ENCODE measurements at regions not wholly inside any gene's neighbourhood (a gene's known extent, or its start where the extent isn't known, plus 50 kb on each side); places are given as distances from the start of the nearest gene placed in this dataset.
"Not testable (repeated sequence)": the region's sequence is repeated elsewhere in the genome, so short reads cannot be mapped to it uniquely, and the experiment has no call there.

DNA sequence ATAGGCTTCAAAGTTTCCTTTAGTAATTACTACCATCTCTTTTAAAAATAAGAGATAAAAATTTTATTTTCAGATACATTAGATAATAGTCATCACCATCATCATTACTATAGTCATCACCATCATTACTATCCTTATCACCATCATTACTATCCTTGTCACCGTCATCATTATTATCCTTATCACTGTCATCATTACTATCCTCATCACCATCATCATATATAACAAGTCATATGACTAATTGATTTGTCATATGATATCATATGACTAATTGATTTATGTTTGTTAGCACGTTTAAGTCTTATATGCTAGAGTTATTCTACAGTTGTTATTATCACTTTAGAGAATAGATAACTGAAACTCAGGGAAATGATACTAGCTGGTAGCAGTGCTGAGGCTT lies 382.1 kb upstream of the CDH18 start:
- DNase-seq (ENCODE audit: low read depth, low spot score): no peak

DNA sequence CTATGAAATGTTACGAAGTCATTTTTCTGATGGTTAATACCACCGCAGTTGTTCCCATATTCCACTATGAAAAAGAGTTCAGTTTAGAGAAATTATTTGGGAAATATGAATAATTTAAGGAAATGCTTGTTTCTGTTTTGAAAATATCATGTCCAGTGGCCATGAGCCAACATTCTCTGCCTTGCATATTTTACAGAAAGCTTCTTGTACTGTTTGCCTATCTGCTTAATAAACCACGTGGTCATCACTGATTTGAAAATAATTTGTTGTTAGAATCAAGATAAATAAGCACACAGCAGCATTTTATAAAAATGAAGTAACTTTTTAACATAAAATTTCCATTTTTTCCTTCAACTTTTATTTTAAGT lies 381.5 kb upstream of the CDH18 start:
- no peak for DNase-seq (ENCODE audit: low read depth, low spot score)

DNA sequence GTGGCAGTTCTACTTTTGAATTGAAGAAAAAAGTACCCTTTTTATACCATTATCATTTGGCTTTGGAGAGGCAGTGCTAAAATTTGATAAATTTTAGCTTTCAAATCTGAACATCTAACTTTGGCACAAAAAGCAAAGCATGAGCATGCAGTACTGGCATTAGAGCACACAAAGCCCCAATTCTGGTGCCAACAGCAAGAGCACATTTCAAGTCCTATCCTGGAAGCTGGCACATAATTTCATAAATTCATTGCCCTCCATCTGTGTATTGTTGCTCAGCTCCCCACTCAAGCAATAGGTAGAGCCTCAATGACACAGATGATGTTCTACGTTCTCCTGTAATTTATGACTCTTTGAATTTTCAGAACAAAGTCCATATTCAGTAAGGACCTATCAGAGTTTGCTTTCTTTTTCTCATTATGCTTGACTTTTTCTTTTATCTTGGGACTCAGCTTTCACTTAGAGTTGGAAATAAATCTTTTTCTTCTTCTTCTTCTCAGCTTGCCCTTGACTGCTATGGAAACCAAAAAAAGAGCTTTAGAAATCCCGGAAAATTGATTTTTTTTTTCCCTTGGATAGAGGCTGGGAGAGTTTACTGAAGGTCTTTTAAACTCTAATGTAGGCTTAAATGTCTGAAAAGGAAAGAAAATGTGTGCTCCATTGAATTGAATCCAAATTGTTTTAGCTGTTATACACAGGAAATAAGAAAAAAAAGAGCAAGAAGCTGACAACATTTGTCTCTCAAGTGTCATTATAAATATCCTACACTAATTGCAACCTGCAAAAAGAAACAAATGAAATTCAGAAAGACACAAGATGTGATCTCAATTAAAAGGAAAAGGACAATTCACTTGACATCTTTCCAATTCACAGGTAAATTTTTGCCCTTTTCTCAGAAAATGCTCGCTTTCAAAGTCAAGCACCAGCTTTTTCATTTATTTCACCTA lies 380.8 kb upstream of the CDH18 start:
- no peak for DNase-seq (ENCODE audit: low read depth, low spot score)

DNA sequence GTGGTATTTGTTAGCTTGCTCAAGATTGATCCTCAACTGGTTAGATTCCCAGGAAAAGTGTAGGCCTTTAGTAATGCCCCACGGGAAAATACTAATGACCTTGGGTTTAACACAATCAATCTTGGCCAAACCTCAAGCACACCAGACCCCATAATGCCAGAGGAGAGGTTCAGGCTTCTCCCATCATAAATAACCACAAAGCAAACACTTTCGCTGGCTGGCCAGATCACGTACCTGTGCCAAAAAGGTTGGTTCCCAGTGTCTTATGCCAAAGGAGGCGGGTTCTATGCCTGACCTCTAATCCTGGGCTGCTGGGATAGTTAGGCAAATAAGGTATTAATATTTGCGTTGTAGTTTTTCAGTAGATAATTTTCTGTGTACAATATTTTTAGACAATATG lies 379.2 kb upstream of the CDH18 start:
- no peak for DNase-seq (ENCODE audit: low read depth, low spot score)

DNA sequence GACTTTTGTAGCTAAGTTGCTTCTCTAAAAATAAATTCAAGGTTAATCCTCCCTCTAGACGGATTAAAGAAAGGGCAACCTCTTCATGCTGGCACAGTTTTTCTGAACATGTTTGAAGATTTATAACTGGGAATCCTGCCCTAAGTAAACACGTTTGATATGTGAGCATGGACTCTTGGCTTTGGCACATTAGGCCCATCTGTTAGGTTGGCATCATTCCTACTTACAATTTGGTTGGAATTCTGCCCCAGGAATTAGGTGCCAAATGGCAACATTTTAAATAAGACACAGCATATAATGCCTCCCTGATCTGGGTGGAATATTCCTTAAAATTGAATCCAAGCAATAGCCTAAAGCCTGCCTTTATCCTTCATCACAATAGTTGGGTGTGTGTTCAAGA lies 372.3 kb upstream of the CDH18 start:
- DNase-seq (ENCODE audit: low read depth, low spot score): no peak

DNA sequence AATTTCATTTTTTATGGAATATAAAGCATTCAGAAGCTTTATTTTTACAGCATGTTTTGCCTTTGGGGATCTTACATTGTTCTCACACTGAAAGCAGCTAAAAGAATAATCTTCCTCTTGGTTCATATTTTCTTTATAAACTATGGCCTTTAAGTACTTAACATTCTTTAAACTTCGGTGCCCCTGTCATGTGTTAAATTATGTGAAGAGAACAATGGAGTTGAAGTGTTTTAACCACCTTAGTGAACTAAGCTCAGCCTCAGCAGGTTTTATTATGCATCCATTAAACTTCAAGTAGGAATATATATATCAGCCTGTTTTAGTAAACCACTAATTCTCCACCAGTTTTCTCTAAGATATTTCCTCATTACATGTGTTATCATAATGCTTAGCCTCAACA lies 371.4 kb upstream of the CDH18 start:
- DNase-seq (ENCODE audit: low read depth, low spot score): no peak

DNA sequence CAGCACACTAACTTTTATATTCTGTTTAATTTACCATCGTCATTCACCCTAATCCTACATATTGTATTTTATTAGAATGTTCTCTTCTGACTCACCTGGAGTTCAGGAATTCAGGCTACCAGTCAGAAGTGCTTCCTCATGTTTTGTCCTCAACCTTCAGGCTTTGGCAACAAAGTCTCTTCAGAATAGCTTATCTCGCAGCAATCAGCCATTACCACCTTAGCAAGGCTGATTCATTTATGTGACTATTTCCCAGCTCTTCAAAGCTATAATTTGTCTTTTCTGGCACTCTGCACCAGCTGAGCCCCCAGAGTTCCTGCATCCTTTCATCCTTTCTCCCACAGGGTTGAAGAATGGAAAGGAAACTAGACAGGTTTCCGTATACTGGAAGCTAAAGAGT lies 365.5 kb upstream of the CDH18 start:
- no peak for DNase-seq (ENCODE audit: low read depth, low spot score)

DNA sequence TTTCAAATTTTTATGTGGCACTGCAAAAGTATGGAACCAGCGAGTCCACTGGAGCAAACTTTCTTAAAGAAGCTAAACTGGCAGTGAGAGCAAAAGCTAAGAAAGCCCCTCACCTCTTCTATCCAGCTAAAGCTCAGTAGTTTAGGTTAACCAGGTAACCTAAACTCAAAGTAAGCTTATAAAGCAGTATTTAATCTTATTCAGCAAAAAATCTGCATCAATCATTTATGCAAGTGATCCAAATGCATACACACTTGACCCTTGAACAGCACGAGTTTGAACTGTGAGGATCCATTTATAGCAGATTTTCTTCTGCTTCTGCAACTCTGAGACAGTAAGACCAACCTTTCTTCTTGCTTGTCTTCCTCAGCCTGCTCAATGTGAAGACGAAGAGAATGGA lies 363.8 kb upstream of the CDH18 start:
- DNase-seq (ENCODE audit: low read depth, low spot score): no peak

DNA sequence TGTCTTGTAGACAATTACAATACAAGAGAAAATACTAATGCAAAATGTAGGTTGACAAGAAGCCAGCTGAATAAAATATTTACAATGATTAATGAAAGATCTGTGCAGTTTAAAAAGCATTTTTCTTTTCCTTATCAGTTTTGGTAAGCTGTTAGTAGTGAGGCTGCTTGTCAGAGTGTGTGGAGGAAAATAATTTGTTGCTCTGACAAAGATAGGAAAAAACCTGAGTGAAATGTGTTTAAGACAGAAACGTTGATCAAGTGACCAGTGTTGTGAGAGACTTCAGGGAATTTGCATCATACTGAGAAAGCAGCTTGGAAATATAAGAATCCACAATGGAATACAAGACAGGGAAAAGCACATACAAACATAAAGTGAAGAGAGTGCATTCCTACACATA lies 360.3 kb upstream of the CDH18 start:
- no peak for DNase-seq (ENCODE audit: low read depth, low spot score)

DNA sequence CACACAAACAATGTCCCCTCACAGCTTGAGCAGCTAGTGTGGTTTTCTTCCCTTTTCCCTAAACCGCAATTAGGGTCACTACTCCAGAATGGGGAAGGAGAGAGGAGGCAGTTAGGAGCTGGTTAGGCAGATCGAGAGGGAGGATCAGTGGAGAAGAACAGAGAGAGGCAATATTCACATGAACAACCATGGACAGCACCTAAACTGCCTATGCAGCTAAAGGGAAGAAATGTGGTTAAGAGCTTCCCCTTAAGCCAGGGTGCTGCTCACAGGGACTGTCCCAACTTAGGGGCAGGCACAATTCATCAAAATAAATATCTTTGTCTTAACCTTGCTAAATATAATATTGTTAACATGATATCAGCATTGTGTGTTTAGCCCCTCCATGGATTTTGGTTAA lies 359.3 kb upstream of the CDH18 start:
- no peak for DNase-seq (ENCODE audit: low read depth, low spot score)

DNA sequence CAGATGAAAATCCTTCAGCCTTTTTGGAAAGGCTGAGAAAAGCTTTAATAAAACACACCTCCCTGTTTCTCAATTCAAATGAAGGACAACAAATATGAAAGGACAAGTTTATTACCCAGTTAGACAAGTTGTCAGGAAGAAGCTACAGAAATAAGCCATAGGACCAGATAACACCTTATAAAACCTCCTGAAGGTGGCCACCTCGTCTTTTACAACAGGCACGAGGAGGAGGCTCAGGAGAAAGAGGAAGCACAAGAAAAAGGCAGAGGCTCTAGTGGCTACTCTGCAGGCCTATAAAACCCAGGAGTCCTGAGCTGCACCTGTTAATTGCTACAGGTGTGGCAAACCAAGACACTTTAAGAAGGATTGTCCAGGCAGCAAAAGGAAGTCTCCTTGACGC lies 352.1 kb upstream of the CDH18 start:
- no peak for DNase-seq (ENCODE audit: low read depth, low spot score)

DNA sequence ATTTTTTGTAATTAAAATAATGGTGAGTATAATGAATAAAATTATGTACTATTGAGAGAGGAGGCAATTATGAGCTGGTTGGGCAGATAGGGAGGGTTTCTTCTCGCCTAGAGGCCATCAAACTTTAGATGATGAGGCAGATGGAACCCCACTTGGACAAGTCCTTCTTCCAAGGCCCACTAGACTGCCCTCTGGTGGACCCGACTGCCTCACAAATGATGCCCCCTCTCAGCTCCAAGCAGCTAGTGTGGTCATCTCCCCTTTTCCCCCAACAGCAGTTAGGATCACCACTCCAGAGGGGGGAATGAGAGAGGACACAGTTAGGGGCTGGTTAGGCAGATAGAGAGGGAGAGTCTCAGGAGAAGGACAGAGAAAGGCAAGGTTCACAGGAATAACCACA lies 348.0 kb upstream of the CDH18 start:
- peak; percentile 3 for DNase-seq (ENCODE audit: low read depth, low spot score)

DNA sequence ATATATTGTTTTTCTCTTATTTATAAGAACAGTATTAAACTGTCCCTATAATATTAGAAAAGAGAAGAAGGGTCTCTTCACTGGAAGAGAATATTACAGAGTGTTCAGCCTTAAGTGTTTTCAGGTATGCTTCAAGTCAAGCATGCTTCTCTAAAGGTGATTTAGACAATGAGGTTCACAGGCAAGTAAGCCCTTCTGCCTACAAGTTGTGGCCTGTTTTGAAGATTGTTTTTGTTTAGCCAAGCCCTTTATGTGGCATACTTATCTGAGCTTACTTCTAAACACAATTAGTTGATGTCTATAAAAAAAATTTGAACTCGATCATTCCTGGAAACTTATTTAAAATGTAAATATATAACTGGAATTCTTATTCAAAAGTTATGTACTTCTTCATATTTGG lies 343.8 kb upstream of the CDH18 start:
- DNase-seq (ENCODE audit: low read depth, low spot score): no peak

DNA sequence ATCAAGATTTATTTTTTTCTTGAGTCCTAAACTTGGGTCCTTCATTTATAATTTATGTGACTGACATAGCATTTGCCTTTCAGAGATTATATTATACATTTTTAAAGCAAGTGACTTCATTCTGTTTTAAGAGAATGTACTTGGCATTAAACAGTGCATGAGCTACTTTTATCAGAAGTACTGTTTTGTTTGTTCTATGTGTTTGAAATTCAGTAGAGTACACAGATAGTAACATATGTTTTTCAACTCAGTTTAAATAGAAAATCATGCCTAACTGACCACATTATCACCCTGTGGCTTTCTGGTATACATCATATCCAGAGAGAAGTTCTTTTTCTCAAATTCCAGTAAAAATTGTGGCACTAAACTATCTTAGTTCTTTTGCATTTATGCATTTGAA lies 335.3 kb upstream of the CDH18 start:
- DNase-seq (ENCODE audit: low read depth, low spot score): no peak

DNA sequence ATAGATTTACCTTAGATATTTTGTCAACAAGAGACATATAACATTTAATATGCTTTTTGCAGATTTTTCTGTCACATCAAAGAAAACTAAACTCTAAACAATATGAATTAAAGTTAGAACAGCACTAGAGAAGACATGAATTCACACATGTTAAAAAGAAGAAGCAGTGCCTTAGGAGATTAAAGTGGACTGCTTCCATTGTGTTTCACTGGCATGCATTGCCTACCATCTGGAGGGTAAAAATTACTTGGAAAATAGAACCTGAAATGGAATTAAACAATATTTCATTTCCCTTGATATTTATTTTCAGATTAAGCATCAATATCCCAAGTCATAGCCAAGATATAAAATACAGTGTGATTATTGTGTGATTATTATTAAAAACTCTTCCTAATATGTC lies 319.4 kb upstream of the CDH18 start:
- no peak for DNase-seq (ENCODE audit: low read depth, low spot score)

DNA sequence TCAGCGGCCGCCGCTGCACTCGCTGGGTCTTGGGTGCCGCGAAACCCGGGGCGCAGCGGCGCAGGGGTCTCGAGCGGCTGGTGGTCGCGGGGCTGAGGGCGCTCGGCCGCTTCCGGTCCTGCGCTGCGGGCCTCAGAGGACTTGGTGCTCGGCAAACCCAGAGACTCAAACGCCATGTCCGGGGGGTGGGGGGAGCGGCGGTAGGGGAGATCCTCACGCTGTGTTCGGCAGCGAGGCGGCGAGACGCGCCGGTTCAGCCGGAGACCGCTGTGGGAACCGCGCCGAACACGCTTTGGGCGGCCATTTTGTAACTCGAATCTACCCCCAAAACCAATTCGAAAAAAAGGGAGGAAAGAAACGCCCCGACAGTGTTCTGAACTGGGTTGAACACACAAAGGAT lies 317.5 kb upstream of the CDH18 start:
- no peak for DNase-seq (ENCODE audit: low read depth, low spot score)

DNA sequence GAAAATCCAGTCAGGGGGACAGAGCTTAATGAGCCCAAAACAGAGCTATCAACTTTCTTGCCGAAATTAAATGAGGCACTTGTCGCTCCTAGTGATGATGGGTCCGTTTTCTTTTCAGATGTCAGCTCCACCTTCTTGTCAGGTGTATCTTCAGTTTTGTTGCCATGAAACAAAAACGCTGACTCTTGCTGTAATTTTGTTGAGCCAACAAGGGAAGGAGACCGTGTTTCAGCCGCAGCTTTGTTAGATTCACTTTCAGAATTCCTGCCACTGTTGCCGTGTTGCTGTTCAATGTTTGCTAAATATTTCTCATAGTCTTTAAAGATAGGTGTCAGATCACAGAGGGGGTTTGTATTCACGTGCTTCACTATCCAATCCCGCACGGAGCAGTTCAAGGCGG lies 316.6 kb upstream of the CDH18 start:
- DNase-seq (ENCODE audit: low read depth, low spot score): not testable (repeated sequence)

DNA sequence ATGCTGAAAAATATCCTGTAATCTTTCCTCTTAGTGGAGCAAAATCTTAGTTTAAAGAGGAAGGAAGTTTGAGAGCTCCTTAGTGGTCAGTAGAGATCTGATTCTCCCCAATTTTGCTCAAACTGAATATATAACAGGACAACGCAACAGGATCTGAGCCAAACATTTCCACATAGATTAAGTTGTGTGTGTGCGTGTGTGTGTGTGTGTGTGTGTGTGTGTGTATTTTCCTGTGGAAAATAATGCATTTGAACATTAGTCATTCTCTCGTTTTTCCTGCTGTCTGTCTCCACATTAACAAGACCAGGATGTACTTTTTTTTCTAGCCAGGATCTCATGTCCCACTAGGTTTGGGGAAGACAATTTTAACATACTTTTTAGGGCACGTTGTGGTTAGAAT lies 312.1 kb upstream of the CDH18 start:
- no peak for DNase-seq (ENCODE audit: low read depth, low spot score)

DNA sequence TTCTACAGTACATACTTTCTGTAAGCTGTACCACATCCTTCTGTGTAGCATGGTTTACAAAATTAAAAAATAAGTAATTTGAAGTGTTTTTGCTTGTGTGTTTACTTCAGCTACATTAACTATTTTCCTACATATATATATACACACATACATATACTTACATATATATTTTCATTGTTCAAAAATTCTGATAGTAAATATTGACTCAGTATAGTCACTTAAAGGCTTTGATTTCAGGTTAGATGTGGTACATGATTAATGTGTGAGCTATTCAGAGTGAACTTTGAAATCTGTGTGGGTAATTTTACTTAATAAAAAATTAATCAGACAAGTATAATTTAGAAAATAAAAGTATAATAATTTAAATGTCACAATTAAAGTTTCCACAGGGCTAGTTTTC lies 306.7 kb upstream of the CDH18 start:
- DNase-seq (ENCODE audit: low read depth, low spot score): no peak

DNA sequence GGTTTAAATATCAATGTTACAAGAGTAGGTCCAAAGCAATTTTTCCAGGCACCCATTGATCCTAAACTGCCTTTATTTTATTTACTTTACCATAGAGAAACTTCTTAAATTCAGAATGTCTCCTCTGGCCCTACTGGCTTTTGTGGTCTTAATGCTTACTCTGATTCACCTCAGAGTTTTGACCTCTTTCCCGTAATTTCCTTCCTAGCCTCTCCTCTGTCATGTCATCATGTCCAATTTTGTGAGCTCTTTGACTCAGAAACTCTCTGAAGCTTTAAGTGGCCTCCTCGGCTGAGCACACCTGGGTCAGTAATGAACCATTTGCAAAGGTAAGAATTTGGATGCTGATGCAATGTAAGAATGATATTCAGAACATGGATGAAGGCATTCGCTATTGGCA lies 303.8 kb upstream of the CDH18 start:
- DNase-seq (ENCODE audit: low read depth, low spot score): no peak

DNA sequence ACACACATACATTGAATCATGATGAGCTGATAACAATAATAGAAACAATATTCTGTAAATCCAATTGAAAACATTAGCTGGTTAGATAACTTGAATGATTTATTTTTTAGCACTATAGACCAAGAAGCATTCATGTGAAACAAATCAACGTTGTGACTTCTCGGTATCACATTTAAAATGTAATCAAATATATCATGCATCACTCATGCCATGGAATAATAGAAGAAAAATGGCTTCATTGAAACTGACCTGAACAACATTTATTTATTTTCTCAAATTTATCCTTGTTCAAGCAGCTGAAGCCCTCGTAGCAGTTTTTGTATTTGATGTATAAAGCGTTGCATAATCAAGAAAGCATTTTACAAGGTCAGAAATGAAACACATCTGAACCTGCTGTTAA lies 299.6 kb upstream of the CDH18 start:
- DNase-seq (ENCODE audit: low read depth, low spot score): no peak

DNA sequence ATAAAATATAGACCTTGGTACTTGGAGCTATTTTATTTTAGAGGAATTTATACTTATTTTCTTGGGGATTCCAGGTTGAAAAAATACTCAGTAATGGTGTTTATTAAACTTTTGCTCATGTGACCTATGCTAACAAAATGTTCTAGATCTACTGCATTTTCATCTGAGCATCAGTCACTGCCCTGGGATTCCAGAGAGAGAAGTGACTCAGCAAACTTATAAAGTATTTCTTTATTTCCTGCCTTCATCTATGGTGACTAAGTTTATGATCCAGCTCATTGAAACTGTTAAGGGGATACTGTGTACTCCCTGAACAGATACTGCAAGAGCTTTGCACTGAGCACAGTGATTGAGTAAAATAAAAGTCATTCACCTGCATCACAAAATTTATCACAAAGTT lies 298.5 kb upstream of the CDH18 start:
- DNase-seq (ENCODE audit: low read depth, low spot score): no peak

DNA sequence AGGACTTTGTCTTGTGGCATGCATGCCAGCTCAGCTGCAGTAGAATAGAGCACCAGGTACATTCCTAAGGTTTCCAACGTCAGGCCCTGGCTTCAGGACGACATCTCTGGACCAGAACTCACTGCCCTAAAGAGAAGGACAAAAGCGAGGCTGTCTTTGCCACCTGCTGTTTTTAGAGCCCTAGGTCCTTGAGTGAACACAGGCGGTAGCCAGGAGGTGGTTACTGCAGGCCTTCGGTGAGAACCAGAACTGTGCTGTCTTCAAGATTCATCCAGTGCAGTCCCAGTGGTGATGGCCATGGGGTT lies 288.9 kb upstream of the CDH18 start:
- DNase-seq (ENCODE audit: low read depth, low spot score): peak; percentile 35
